ENCODE measurements at regions not wholly inside any gene's neighbourhood (a gene's known extent, or its start where the extent isn't known, plus 50 kb on each side); places are given as distances from the start of the nearest gene placed in this dataset.

GRCh38 chr5:155068616-155069100 is 55.1 kb downstream of the KIF4B start:
- H3K9me3 ChIP-seq (ENCODE audit: control insufficient read depth, low read length), result peaks cover 4% of the 10 kb centered on the region
- no peak overlapping the region for H3K27ac ChIP-seq (ENCODE audit: low read depth, low read length, severe bottlenecking)
- H3K4me1 ChIP-seq (ENCODE audit: control insufficient read depth, insufficient read depth, low read length, poor library complexity, severe bottlenecking), result no peaks in the 10 kb centered on the region
- 78 to 80% methylated on average over 1 to 2 of the region's 4 CpGs for WGBS, 2 experiments (ENCODE audit: insufficient coverage in 2 of 2)
- no peaks in the 10 kb centered on the region for H3K36me3 ChIP-seq (ENCODE audit: control insufficient read depth, insufficient read depth, low read length)
- H3K4me3 ChIP-seq (ENCODE audit: extremely low read depth, insufficient read depth, low read length, poor library complexity, severe bottlenecking), result no peak overlapping the region

GRCh38 chr5:155069961-155070360 is 56.4 kb downstream of the KIF4B start:
- no peak overlapping the region for H3K27ac ChIP-seq (ENCODE audit: low read depth, low read length, severe bottlenecking)
- no peaks in the 10 kb centered on the region for H3K4me1 ChIP-seq (ENCODE audit: control insufficient read depth, insufficient read depth, low read length, poor library complexity, severe bottlenecking)
- no peaks in the 10 kb centered on the region for H3K36me3 ChIP-seq (ENCODE audit: control insufficient read depth, insufficient read depth, low read length)
- no peak overlapping the region for H3K4me3 ChIP-seq (ENCODE audit: extremely low read depth, insufficient read depth, low read length, poor library complexity, severe bottlenecking)
- WGBS, 2 experiments (ENCODE audit: insufficient coverage in 2 of 2), result 81 to 100% methylated on average over 2 to 3 of the region's 3 CpGs
- peaks cover 4% of the 10 kb centered on the region for H3K9me3 ChIP-seq (ENCODE audit: control insufficient read depth, low read length)

GRCh38 chr5:155070781-155071180 is 57.2 kb downstream of the KIF4B start:
- Histone ChIP-seq H3K9me3 (ENCODE audit: control insufficient read depth, low read length) (peaks cover 4% of the 10 kb centered on the region), H3K36me3 (ENCODE audit: control insufficient read depth, insufficient read depth, low read length) (no peaks in the 10 kb centered on the region), H3K27ac (ENCODE audit: low read depth, low read length, severe bottlenecking) (no peak overlapping the region), H3K4me3 (ENCODE audit: extremely low read depth, insufficient read depth, low read length, poor library complexity, severe bottlenecking) (no peak overlapping the region), H3K4me1 (ENCODE audit: control insufficient read depth, insufficient read depth, low read length, poor library complexity, severe bottlenecking) (no peaks in the 10 kb centered on the region)

- no peaks in the 10 kb centered on the region for H3K36me3 ChIP-seq (ENCODE audit: control insufficient read depth, insufficient read depth, low read length)
- 100% methylated on average over 2 of the region's 5 CpGs for WGBS, 2 experiments (ENCODE audit: insufficient coverage in 2 of 2)
- H3K4me3 ChIP-seq (ENCODE audit: extremely low read depth, insufficient read depth, low read length, poor library complexity, severe bottlenecking), result no peak overlapping the region
- H3K27ac ChIP-seq (ENCODE audit: low read depth, low read length, severe bottlenecking), result no peak overlapping the region
- H3K9me3 ChIP-seq (ENCODE audit: control insufficient read depth, low read length), result peaks cover 4% of the 10 kb centered on the region
- peaks cover 9% of the 10 kb centered on the region for H3K4me1 ChIP-seq (ENCODE audit: control insufficient read depth, insufficient read depth, low read length, poor library complexity, severe bottlenecking)
These were observed 62.8 kb downstream of the KIF4B start for GRCh38 chr5:155076379-155076778.

GRCh38 chr5:155079698-155080097 is 66.1 kb downstream of the KIF4B start:
- Histone ChIP-seq H3K27ac (ENCODE audit: low read depth, low read length, severe bottlenecking) (no peak overlapping the region), H3K4me3 (ENCODE audit: extremely low read depth, insufficient read depth, low read length, poor library complexity, severe bottlenecking) (no peak overlapping the region), H3K4me1 (ENCODE audit: control insufficient read depth, insufficient read depth, low read length, poor library complexity, severe bottlenecking) (peaks cover 11% of the 10 kb centered on the region), H3K36me3 (ENCODE audit: control insufficient read depth, insufficient read depth, low read length) (no peaks in the 10 kb centered on the region), H3K9me3 (ENCODE audit: control insufficient read depth, low read length) (peaks cover 4% of the 10 kb centered on the region)
- 86% methylated on average over 1 of the region's 3 CpGs; no CpG with 5 or more reads in 1 of the 2 experiments for WGBS, 2 experiments (ENCODE audit: insufficient coverage in 2 of 2)

GRCh38 chr5:155080721-155081120 is 67.2 kb downstream of the KIF4B start:
- WGBS, 2 experiments (ENCODE audit: insufficient coverage in 2 of 2), result 88% methylated on average over 3 of the region's 3 CpGs
- peaks cover 11% of the 10 kb centered on the region for H3K4me1 ChIP-seq (ENCODE audit: control insufficient read depth, insufficient read depth, low read length, poor library complexity, severe bottlenecking)
- H3K9me3 ChIP-seq (ENCODE audit: control insufficient read depth, low read length), result peaks cover 4% of the 10 kb centered on the region
- H3K27ac ChIP-seq (ENCODE audit: low read depth, low read length, severe bottlenecking), result no peak overlapping the region
- H3K36me3 ChIP-seq (ENCODE audit: control insufficient read depth, insufficient read depth, low read length), result no peaks in the 10 kb centered on the region
- no peak overlapping the region for H3K4me3 ChIP-seq (ENCODE audit: extremely low read depth, insufficient read depth, low read length, poor library complexity, severe bottlenecking)

GRCh38 chr5:155081618-155082017 is 68.1 kb downstream of the KIF4B start:
- Histone ChIP-seq H3K9me3 (ENCODE audit: control insufficient read depth, low read length) (peaks cover 4% of the 10 kb centered on the region), H3K27ac (ENCODE audit: low read depth, low read length, severe bottlenecking) (no peak overlapping the region), H3K36me3 (ENCODE audit: control insufficient read depth, insufficient read depth, low read length) (no peaks in the 10 kb centered on the region), H3K4me3 (ENCODE audit: extremely low read depth, insufficient read depth, low read length, poor library complexity, severe bottlenecking) (no peak overlapping the region), H3K4me1 (ENCODE audit: control insufficient read depth, insufficient read depth, low read length, poor library complexity, severe bottlenecking) (peaks cover 11% of the 10 kb centered on the region)
- 93% methylated on average over 2 of the region's 3 CpGs for WGBS, 2 experiments (ENCODE audit: insufficient coverage in 2 of 2)

- H3K9me3 ChIP-seq (ENCODE audit: control insufficient read depth, low read length), result peaks cover 4% of the 10 kb centered on the region
- no peak overlapping the region for H3K4me3 ChIP-seq (ENCODE audit: extremely low read depth, insufficient read depth, low read length, poor library complexity, severe bottlenecking)
- H3K36me3 ChIP-seq (ENCODE audit: control insufficient read depth, insufficient read depth, low read length), result no peaks in the 10 kb centered on the region
- peak overlapping the region; percentile 55 for H3K27ac ChIP-seq (ENCODE audit: low read depth, low read length, severe bottlenecking)
- peaks cover 16% of the 10 kb centered on the region for H3K4me1 ChIP-seq (ENCODE audit: control insufficient read depth, insufficient read depth, low read length, poor library complexity, severe bottlenecking)
- 58 to 61% methylated on average over 3 to 4 of the region's 4 CpGs for WGBS, 2 experiments (ENCODE audit: insufficient coverage in 2 of 2)
These were observed 68.8 kb downstream of the KIF4B start for GRCh38 chr5:155082401-155082800.

- 100% methylated on average over 2 of the region's 4 CpGs; no CpG with 5 or more reads in 1 of the 2 experiments for WGBS, 2 experiments (ENCODE audit: insufficient coverage in 2 of 2)
- Histone ChIP-seq H3K4me1 (ENCODE audit: control insufficient read depth, insufficient read depth, low read length, poor library complexity, severe bottlenecking) (peaks cover 25% of the 10 kb centered on the region), H3K4me3 (ENCODE audit: extremely low read depth, insufficient read depth, low read length, poor library complexity, severe bottlenecking) (no peak overlapping the region), H3K36me3 (ENCODE audit: control insufficient read depth, insufficient read depth, low read length) (no peaks in the 10 kb centered on the region), H3K27ac (ENCODE audit: low read depth, low read length, severe bottlenecking) (no peak overlapping the region), H3K9me3 (ENCODE audit: control insufficient read depth, low read length) (peaks cover 4% of the 10 kb centered on the region)
These were observed 71.9 kb downstream of the KIF4B start for GRCh38 chr5:155085282-155085989.

- H3K4me1 ChIP-seq (ENCODE audit: control insufficient read depth, insufficient read depth, low read length, poor library complexity, severe bottlenecking), result peaks cover 14% of the 10 kb centered on the region
- WGBS, 2 experiments (ENCODE audit: insufficient coverage in 2 of 2), result 93 to 95% methylated on average over 3 to 4 of the region's 4 CpGs
These were observed 73.5 kb downstream of the KIF4B start for GRCh38 chr5:155087036-155087435.

GRCh38 chr5:155088811-155089210 is 75.3 kb downstream of the KIF4B start:
- no peaks in the 10 kb centered on the region for H3K9me3 ChIP-seq (ENCODE audit: control insufficient read depth, low read length)
- H3K36me3 ChIP-seq (ENCODE audit: control insufficient read depth, insufficient read depth, low read length), result no peaks in the 10 kb centered on the region
- WGBS, 2 experiments (ENCODE audit: insufficient coverage in 2 of 2), result 94% methylated on average over 2 of the region's 2 CpGs
- no peak overlapping the region for H3K27ac ChIP-seq (ENCODE audit: low read depth, low read length, severe bottlenecking)
- H3K4me1 ChIP-seq (ENCODE audit: control insufficient read depth, insufficient read depth, low read length, poor library complexity, severe bottlenecking), result peaks cover 20% of the 10 kb centered on the region
- H3K4me3 ChIP-seq (ENCODE audit: extremely low read depth, insufficient read depth, low read length, poor library complexity, severe bottlenecking), result no peak overlapping the region

More at GRCh38 chr5:155087036-155087435, 73.5 kb downstream of the KIF4B start:
- Histone ChIP-seq H3K9me3 (ENCODE audit: control insufficient read depth, low read length) (peaks cover 4% of the 10 kb centered on the region), H3K36me3 (ENCODE audit: control insufficient read depth, insufficient read depth, low read length) (no peaks in the 10 kb centered on the region), H3K4me3 (ENCODE audit: extremely low read depth, insufficient read depth, low read length, poor library complexity, severe bottlenecking) (no peak overlapping the region), H3K27ac (ENCODE audit: low read depth, low read length, severe bottlenecking) (no peak overlapping the region)
